ENCODE measurements at regions not wholly inside any gene's neighbourhood (a gene's known extent, or its start where the extent isn't known, plus 50 kb on each side); places are given as distances from the start of the nearest gene placed in this dataset.

DNA sequence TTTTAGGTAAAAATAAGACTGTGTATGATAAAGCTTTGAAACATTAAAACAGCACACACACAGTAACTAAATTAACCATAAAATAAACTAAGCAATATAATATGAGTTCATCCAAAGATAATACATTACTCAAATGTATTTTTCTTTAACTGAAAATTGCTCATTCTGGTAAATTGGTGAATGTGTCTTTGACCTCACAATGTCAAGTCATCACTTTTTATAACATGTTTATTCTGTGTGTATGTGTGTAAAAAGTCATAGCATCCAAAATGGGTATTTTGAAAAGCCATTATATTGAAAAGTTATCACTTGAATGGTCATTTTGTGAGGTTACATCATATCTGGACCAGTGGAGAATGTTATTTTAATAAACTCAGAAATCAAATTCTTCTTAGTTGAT, 724.6 kb downstream of the ADGRL2 start:
- FAIRE-seq = no peak

DNA sequence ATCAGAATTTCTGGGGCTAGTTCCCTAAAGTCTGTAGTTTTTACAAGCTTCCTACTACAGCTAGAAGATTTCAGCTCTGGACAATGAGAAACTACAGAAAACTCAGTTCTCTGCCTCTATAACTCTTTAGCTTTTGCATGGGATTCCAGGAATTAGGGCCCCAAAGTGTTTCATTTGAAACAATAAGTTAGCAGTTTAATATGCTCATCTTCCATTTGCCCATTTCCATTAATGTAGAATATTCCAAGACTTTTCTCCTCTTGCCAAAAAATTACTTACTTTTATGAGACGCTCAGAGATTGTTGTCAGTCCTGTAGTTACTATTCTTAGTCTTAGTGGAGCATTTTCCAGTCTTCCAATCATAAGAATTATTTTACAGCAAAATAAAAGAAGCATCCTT, 719.9 kb downstream of the ADGRL2 start:
- FAIRE-seq = no peak

DNA sequence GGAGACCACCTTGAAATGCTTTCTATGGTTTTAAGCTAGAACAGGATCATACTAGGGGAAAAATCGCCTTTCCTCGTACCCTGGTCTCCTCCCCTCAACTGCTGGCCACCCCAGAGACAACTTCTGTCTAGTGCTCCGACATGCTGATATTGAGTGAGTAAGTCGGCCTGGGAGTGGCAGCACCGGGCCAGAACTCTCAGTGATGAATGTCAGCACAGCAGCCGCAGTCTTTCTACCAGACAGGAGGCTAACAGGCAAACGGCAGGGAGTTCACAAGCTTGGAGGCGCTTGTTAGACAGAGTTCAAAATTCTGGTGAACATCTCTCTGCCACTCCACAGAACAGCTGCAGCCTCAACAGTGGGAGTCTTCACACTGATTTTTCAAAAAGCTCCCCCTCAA, 716.9 kb downstream of the ADGRL2 start:
- no peak for FAIRE-seq

DNA sequence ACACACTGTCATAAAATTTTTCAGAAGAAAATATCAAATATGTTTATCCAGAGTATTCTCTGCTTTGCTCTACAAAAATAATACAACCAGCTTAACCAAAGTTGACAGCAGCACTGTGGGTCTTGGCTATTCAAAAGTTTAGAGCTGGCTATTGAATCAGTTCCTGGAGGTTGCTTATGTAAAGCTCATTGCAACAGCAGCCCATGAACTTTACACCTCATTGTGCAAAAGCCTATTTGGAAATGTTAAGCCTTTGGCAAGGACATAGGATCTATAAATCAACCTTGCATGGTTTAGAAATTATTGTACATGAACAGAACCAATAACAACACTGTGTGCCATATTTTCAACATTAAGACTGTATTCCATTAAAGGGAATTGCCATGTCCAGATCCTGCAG, 714.9 kb downstream of the ADGRL2 start:
- FAIRE-seq = no peak

DNA sequence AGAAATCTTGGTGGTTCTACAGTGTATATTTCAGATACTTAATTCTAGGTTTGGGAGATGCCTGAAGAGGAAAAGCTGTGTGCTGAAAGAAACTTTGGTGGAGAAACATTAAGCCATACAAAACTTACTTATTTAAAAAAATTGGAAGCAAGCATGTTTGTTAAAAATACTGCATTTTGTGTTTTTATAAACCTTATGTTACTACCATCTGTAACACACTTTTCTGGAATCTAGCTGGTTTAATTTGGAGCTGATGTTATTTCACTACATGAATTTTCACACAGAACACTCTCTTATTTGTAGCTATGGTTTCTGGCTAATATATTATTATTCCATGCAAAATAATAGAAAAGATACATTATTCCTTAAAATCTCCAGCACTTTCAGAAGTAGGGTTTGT, 710.7 kb downstream of the ADGRL2 start:
- no peak for FAIRE-seq

DNA sequence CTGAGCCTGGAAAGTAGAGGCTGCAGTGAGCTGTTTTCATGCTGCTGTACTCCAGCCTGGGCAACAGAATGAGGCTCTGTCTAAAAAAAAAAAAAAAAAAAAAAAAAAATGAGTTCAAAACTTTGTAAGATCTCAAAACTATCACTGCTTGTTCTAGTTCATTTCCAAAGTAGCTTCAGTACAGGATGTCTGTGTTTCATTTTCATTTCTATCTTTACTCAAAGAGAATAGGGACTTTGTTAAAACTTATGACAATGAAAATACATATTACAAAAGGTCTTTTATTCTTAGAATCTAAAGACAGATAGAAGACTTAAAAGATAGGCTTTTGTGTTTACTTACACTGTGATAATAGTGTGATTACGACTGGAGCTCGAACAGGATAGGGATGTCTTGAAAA, 709.7 kb downstream of the ADGRL2 start:
- FAIRE-seq = no peak

DNA sequence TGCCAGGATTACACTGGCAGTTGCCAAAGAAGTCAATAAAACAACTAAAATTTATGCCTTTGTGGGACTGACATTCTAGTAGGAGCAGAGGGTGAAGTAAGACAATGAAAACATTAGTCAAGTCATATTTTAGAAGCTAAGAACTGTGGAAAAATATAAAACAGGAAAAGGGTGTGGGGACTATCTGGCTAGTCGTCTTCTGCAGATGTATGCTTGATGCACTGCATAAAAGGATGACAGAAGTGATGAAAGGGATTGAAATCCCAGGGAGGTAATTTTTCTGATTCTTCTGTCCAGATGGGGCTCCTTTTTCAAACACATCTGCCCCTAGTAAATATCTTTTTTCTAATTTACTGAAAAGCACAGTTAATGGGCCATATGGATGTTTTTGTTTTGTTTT, 706.3 kb downstream of the ADGRL2 start:
- no peak for FAIRE-seq

DNA sequence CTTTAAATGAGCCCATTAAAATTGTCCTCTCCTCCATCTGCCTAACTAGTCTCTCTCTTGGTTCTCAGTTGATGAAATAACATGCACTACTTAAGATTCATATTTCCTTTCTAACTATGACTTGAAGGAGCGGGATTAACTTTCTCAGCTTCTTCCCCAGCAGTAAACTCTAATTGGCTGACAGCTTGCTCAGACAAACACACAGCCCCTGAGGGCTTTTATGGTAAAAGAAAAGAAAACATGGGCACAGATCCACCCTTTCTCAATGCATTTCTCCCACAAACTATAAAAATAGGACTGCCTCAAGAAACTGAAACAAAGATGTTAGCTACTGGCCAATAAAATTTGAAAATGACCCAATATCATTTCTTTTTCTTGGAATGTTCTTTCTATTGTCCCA, 703.1 kb downstream of the ADGRL2 start:
- FAIRE-seq = no peak

DNA sequence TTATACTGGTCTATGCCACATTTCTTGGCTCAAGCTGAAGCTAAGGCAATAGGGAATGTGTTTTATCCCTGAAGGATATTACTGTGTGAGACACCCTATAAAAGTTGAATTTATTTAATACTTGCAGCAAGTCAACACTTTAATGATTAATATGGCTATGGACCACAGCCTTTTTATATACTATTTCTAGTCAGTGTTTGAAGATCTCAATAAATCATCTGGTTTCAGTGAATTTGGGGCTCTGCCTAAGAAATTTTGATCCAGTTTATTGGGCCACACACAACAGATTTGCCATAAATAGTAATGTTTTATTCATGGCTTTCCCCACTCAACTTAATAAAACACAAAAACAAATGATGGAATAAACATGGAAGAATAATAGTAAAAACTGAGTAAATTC, 698.3 kb downstream of the ADGRL2 start:
- FAIRE-seq = no peak

DNA sequence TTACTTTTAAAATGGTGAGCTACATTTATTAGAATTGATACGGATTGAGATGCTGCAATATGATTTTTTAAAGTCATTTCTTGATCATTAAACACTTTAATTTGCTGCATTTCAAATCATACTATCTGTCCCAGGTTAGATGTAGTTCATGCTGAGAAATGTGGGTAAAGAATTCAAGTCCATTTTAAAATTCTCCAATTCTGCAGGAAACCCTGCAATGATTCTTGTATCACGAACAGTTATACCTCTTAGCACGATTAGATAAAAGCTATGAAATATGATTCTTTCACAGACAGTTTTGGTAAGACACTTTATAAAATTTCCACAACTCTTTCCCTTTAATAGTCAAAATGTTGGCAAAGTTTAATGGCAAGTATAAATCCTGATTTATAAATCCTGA, 693.4 kb downstream of the ADGRL2 start:
- FAIRE-seq = no peak

DNA sequence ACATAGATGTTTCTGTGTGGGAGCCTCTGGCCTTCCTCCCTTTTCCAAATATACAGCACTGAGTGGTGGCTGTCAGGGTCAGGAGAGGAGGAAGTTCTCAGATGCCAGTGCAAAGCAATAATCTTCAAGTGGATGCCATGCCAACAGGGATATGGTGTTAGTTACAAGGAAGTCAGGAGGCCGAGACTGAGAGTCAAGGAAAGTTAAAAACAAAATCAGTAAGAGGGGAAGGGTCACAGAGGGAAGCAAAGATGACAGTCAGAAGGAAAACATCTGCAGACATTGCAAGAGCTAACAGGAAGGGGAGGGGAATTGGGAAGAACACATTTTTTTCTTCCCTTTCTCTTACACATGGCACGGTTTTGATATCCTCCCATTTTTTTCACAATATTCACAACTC, 691.4 kb downstream of the ADGRL2 start:
- FAIRE-seq = no peak

DNA sequence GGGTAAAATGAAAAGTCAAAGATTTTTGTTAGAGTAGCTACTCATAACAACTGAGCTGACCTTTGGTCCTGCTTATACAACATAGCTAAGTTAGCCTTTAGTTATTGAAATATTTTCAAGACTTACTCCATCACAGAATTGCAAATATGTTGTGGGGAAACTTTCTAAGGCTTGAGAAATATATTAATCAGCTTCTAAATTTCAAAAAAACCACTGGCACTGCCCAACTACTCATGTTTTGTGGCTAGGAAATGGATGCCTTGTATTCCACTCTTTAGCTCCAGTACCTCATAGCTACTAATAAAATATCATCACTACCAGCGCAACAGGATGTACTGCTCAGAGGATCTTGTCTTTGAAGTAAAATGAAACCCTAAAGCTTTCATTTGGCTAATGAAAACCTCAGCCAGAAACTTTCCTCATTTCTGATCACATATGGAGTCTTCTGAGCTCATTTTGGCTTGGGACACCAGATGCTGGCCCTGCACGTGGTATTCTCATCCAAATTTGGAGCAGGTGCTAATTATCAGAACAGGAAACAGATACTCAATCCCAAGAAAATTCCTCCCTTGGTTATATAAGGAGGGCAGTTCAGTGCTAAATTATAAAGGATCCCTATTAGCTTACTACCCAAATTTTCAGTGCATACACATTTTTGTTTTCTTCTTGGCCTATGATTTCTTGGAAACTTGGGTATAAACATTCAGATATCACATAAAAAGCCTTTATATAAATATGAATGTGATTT, 690.7 kb downstream of the ADGRL2 start:
- no peak for FAIRE-seq

DNA sequence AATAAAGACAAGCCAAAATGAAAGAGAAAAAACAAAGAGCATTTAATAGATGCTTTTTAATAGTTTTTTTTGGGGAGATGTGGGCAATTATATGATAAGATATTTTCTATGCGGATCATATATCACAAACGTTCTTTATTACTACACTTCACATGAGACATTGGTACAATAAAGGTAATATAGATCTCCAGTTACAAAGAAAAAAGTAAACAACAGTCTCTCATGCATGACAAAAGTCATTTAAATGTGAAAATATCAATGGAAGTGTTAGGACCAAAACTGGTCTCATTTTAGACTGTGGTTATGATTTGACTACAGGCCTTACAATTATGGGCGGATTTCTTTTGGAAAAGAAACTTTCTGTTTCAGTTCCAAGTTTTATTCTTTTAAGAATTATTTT, 687.0 kb downstream of the ADGRL2 start:
- no peak for FAIRE-seq

DNA sequence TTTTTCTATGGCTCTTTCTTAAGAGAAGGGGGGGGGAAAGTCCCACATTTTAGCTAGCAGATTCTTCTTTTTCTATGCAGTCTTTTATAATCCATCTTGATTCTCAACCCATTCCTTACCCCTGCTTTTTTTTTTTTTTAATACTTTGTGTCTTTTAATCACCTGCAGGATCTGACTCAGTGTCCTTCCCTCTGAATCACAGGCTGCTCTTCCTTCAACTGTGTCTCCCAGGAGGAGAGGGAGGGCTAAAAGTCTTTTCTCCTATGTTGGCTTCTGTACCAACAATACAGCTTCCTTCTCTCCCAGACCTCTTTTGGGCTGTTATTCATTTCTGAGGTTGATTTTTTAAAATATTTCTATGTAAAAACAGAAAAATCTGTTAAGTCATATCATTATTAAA, 686.2 kb downstream of the ADGRL2 start:
- no peak for FAIRE-seq

DNA sequence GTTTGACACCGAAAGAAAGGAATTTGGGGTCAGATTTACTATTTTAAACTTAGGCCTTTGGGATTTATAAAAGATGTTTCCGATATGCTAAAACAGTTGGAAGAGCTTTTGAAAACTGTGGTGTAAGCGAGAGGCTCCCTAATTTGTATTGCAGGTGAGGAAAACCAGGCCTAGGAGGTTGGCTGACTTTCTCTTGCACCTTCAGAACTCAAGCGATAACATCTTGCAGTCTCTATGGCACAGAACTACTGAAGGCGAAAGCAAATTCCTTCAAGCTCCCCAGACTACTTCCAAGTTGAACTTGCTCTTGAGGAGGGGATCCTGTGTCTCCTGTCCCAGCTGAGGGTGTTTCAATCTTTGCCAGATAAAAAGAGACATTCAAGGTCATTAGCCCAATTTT, 685.7 kb downstream of the ADGRL2 start:
- no peak for FAIRE-seq

DNA sequence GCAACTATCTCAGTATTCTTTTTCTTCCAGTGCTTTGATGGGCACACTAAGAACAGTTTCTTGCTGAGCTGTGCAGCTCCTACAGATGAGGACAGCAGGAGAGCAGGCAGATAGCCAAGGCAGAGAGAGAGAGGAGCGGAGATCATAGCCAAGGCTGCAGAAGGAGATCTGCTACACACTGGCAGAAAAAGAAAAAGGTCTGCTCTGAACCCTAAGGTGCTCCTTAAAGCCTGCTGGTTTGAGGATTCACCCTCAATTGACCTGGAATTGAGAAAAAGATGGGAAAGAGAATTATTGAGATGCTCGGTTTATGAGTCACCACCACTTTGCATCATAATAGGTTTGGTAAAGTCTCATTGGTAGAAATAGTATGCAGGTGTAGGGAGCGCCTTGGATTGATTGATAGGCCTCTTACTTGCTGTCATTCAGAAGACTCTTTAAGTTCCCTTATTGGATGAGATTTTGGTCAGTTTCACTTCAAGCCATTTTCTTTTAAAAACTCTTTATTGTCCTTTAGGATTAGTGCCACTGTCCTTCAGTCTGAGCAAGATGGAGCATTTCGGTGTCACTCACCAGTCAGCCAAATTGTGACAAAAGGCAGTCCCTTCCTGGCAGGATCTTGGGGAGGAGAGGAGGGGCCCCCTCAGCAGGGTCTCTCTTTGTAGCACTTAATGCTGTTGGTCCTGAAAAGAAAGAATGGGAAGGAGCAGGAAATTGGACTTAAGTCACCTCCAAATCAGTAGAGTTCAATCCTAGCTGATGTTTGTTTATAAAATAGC, 685.0 kb downstream of the ADGRL2 start:
- no peak for FAIRE-seq

DNA sequence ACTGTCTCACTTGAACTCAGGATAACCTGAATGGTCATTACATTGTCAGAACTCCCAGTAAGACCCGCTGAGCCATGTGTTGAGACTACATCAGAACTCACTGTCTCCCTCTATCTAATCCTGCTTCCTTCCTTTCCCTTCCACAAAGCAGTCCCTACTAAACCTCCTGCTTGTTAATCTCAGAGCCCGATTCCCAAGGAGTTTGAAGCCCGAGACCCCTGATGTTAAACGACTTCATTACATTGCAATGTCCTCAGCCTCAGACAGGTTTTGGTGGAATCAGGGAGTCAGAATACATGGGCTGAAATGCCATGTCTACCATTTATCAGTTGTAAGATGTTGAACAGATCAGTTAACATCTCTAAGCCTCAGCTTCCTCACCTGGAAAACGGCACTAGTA, 682.4 kb downstream of the ADGRL2 start:
- no peak for FAIRE-seq

DNA sequence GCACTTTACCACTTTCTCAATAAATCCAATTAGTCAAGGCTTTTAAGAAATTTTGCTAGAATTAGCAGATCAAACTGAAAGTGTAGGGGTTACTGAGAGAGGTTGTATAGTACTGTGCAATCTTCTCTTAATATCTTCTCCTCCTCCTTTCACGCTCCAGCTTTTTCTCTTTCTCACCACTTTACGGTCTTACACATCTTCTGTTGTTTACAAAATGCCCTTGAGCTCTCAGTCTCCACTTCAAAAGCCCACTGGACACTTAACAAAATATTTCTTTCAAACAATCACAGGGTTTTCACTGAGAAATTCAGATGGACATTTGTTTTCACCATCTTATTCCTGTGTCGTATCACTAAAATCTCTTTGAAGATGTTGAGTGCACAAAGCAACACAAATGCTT, 678.2 kb downstream of the ADGRL2 start:
- FAIRE-seq = no peak

DNA sequence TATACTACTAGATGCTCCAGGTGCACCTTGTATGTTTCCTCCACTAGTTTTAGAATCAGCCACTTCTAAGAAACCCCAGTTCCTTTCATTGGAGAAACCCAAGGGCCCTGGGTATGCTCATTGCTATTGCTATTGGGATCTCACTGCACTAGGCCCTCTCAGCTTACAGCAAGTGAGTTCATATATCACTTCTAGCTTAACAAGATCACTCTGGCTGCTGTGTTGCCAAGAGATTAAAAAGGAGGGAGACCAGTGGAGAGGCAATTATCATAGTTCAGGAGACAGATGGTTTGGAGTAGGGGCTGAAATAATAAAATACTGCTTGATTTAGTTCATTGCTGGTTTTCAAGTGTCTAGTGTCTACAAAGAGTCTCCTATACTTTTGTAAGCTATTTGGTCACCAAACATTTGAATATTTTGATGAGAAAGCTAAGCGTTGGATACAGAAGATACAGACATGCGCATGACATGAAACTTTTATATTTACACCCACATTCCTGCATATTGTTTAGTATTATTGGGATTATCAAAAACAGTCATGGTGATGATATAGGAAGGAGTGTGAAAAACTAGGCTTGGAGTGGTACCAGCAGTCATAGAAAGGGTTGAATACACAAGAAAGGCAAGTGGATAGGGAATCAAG, 671.9 kb downstream of the ADGRL2 start:
- no peak for FAIRE-seq

DNA sequence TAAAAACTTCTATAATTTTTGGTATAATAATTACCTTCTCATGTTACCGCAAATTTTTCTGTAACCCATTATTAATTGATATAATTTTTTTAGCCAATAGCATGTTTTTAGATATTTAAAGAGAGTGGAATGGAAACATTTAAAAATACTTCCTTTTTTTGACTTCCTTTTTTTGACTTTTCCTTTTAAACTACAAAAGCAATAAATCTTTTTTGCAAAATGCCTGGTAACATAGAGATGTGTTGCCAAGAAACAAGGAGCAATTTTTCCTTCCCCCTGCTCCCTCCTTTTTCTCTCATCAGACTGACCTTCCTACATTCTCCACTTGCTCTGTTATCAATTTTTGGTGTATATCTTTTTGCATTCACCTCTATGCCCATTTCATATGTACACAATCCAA, 666.2 kb downstream of the ADGRL2 start:
- peak; percentile 68 for FAIRE-seq

DNA sequence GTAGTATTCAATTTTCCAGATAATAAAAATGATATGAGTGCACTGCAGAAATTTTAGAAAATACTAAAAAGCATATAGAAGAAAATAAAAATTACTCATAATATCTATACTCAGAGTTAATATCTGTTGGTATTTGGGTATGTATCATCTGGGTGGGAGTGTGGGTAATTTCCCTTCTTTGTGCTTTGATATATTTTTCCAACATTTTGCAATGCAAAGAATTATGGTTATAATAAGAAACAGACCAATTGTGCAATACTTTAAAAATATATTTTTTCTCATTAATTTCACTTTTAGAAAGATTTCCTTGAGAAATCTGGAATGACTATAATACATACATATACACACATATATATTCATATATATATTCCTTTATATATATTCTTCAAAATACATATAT, 665.7 kb downstream of the ADGRL2 start:
- no peak for FAIRE-seq

DNA sequence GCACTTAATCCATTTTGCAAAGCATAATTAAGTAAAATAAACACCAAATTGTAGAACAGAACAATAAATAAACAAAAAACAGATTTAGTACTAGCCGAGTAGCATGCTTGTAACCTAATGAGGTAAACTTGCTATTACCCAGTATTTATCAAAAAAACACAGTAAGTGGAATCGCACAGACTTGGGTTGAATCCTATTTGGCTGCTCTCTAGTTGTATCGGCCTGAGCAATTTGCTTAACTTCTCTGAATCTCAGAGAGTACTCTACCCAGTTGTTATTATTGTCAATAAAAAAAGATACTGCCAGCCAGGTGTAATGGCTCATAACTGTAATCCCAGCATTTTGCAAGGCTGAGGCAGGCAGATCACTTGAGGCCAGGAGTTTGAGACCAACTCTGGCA, 664.3 kb downstream of the ADGRL2 start:
- no peak for FAIRE-seq

DNA sequence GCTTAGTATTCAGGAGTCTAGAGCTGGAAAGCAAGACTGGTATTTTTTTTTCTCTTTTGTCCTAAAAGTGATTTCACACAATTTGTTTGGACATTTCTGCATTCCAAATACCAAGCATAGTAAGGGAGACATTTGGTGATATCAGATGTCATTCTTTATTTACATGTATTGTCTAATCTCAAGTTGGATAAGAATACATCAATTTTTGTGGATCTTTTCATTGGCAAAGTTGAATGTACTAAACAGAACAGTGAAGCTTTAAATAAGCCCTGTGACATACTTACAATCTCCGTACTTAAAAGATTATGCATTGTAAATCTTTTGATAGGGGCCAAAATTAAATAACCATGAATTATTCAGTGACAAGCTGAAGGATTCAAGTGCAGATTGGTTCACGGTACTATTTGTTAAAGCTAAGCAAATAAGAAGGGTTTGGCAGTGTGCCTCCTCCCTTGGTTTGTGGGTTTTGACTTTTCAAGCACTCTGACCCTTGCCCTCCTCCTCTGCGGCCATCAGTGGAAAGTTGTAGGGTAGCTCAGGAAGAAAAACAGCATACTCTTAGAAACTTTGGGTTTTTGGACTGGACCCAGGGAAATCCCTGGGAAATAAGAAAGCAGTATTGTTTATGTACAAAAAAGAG, 663.7 kb downstream of the ADGRL2 start:
- no peak for FAIRE-seq

DNA sequence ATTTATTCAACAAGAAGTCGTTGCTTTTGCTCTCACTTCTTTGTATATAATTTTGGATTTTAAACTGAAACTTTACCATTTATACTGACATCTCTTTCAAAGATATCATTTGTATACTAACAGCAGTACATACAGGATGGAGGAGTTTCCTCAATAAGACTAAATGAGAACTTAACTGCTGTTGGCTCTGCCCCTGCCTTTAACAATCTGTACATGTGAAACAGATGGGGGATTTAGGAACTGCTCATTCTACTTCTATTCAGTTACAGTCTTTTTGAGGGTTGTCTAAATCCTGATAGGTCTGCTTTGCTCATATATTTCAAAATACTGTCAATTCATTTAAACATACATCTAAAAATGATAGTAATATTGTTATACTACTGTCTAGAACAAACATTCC, 663.2 kb downstream of the ADGRL2 start:
- FAIRE-seq = no peak

Measured in colon (tissue), 2 donors.